DMS79 (cell line): ENCODE measurements at regions not wholly inside any gene's neighbourhood (a gene's known extent, or its start where the extent isn't known, plus 50 kb on each side); places are given as distances from the start of the nearest gene placed in this dataset.

Experiments
- DNase-seq: peaks from one replicate; lab custom pipeline; 2025; lab: John Stamatoyannopoulos, UW

DNA sequence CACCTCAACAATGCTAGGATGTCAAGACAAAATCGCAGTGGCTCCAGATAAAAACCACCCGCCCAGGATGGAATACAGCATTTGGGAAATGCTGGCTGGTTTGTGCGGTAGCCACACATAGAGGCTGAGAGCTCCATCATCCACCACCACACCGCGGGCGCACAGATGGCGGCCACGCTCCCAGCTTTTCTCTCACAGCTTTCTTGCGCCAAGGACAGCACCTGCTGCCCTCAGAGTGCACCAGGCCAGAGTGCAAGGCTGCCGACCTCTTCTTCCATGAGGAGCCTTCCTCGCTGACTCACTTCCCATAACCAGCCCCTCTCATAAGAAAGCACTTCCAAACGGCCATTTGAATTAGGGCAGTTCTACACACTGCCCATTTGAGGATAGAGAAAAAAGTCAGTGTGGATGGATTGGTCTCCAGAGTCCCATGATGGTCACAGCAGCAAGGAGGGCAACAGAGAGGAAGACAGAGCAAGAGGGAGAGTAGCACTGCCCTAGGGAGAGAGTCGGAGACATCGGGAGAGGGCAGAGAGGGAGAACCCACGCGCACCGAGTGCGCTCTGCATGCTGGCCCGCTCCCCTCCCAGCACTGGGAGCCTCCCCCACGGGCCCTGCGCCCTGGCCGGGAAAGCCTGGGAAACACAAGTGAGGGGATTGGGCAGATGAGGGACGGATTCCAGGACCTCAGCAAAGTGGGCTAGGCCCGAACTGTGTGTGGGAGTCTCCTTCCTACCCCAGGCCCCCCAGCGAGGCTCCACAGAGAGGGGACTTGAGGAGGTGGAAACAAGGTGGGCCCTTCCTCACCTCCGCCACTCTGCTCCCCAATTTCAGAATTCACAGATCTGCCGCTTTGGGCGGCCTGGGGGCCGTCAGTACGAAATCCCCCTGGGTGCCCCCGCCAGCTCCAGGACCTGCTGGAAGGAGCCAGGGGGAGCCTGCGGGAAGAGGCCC, 156.9 kb downstream of the USP12 start:
- DNase-seq = no peak

DNA sequence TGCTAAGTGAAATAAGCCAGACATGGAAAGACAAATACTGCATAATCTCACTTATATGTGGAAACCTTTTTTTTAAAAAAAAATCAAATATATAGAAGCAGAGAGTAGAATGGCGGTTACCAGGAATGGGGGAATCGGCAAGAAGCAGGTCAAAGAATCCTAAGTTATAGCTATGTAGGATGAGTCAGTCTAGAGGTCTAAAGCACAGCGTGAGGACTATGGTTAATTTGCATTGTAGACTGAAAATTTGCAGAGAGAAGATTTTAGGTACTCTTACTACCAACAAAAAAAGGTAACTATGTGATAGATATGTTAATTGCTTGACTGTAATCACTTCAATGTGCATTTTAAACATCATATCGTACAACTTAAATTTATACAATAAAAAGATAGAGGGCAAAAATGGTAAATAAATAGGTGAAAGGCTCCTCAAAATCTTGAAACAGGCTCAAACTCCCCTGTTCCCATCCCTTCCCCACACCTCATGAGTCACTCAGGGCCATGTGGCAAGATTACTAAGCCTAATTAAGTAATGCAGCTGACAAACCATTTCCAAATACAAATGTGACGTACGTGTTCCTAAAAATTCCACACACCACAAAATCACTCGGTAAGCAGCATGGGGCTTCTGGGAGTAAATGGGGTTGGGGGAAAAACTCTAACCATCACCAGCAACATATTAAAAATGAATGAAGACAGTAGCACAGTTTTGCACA, 159.0 kb downstream of the USP12 start:
- no peak for DNase-seq

DNA sequence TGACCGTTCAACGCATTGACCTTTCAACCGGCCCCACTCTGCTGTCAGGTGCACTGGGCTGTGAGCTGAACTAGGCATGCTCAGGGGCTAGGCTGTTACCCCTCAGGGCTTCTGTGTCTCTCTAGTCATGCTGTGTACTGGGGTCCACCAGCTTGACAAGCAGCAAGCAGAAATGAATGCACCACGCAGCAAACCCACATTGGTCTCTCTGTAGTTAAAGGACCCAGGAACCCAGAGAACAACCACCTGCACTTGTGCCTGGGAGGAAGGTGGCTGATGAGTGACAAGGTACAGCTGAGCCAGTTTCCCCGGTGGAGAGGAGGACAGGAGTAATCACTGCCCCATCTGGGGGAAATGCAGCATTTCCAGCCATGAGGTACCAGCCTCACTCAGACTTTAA, 159.9 kb downstream of the USP12 start:
- no peak for DNase-seq

DNA sequence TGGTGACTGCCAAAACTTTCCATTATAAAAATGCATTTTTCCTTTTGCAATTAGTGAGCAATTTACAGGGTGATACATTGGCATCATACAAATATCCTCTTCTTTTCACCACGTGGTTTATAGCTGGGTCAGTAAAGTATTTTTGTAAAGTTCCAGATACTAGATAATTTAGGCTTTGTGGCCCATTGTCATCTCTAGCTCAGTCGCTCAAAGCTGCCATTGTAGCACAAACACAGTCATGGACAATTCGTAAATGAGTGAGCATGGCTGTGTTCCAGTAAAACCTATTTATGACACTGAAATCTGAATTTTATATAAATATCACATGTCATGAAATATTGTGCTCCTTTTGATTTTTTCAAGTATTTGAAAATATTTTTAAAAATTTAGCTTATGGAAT, 162.9 kb downstream of the USP12 start:
- no peak for DNase-seq

DNA sequence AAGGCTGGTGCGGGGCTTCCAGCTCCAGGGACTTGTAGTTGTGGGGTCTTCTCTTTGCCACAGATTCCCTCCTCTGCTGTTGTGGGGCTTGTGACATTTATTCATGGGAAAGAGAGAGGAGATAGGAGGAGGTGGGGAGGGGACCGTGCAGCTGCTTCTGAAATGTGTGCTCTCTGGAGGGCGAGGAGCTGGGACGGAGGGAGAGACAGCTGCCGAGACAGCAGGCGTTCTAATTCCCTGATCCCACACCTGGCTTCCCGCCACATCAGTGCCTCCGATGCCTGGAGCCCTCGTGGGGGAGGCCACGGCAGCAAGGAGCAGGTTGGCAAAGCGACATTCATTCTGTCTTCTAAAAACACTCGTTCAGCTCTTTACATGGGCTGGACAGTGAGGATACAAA, 164.4 kb downstream of the USP12 start:
- no peak for DNase-seq

DNA sequence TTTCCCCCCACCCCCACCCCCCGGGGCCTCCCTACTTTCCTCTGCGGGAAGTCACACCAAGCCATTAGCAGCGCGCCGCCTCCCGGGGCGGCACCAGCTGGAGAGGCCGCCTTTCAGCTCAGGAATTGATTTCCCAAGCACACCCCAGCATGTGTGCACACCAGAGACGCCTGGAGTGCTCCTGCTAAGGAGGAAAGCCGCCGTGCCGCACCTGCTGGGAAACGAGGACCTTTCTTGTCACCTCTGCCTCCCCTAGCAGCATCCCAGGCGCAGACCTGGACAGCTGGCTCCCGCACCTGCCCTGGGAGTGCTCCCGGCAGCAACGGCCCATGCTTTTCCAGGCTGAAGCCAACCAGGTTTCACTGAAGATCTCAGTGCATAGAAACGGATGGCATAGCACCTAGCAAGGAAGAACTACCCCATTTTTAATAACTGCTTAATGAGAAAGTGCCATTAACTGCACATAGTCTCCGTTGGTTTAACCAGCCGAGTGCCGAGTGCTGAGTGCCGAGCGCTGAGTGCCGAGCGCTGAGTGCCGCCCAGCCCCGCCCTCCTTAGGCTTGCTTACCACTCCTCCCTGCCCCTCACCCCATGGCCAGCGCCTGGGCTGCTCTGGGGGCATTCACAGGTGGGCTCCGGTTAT, 165.0 kb downstream of the USP12 start:
- peak; percentile 50 for DNase-seq

DNA sequence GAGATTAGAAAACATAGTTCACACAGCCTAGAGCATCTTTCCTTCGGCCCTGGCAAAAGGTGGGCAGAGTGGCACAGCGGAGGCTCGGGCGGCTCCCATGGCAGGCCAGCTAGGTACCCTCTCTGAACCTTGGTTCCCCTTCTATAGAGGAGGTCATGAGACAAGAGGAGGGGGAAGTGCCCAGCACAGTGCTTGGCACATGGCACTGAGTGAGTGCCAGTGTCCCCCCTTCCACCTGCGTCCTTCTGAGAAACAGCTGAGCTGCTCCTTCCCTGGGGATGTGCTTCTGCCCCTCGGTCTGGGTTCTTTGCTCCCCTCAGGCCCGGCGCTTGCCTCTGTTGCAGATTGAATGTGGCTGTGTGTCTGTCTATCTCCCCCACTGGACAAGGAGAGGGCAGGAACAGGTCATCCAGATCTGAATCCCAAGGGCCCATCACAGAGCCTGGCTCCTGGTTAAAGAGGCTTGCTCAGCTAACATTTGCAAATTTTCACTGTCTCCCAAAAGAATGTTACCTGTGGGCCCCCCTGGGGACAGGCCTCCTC, 165.6 kb downstream of the USP12 start:
- DNase-seq = no peak

DNA sequence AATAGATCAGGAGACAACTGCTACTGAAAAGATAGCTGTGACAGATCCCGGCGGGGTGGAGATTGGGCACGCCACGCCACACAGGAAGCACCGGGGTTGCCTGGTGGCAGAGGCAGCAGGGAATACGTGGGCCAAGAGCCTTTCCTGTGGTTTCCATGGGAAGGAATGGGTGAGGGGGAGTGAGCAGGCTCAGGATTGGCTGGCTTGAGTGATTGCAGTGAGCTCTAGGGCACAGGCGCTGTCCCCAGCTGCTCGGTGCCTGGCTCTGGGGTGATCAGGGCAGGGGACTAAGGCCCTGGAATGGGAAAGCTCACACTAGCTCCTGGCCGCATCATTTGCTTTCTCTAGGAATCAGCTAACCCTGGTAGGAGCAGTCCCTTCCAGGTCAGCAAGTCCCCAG, 166.1 kb downstream of the USP12 start:
- no peak for DNase-seq

DNA sequence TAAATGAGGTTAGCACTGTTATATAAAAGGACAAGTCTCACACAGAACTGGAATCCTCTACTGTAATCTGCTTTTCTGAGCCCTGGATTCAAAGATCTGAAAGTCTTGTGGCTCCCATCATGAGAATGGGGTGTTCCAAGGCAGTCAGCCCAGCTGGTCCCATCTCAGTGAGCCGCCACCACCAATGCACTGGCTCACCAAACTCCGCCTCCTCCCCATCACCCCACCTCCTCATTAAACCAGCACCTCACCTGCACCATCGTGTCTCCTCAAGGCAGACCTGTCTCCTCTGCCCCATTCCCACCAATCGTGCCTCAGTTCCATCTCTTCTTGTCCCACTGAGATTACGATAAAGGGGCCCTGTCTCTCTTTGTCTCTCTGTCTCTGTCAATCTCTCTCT, 166.7 kb downstream of the USP12 start:
- DNase-seq = no peak

DNA sequence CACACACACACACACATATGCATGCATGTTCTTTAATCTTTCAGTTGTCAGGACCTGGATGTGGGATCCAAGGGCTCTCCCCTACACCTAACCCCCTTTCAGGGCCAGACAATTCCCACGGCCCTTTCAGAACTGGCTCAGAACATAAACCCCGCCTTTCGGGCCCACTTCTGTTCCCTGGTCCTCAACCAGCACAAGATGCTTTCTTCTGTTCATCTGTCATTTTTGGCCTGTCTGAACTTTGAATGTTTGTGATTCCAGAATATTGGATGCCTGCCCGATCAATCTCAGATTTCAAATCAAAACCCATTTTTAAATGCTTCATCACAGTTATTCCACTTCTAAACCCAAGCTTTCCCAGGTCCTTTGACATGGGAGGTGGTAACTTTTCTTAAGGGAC, 167.3 kb downstream of the USP12 start:
- DNase-seq = no peak

DNA sequence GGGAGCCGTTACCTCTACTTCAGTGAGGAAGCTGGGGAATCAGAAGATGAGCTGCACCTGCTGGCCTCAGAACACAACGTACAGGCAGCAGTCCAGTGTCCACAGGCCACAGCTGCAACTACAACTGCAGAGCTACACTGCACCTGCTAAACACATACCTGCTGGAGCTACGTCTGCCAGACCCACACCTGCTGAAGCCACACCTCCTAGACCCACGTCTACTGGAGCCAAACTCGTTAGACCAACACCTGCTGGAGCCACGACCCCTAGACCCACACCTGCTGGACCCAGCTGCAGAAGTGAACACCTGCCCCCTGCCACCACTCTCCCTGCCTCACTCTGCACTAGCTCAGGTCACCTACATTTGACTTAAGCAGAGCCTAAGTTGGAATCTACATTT, 169.9 kb downstream of the USP12 start:
- DNase-seq = no peak

DNA sequence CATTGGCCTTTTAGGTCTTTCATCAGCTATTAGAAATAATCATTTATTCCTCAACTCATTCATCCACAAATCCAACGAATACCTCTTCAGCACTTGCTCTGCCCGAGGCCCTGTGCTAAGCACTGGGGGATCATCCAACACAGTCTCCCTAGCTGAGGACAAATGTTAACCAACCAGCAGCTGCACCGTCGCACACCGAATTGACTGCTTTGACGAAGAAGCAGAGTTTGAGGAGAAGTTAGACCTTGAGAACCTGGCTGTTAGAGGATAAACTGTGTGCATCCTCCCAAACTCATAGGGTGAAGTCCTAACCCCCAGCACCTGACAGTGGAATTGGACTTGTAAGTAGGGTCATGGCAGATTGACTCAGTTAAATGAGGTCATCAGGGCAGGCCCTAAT, 170.9 kb downstream of the USP12 start:
- DNase-seq = no peak

DNA sequence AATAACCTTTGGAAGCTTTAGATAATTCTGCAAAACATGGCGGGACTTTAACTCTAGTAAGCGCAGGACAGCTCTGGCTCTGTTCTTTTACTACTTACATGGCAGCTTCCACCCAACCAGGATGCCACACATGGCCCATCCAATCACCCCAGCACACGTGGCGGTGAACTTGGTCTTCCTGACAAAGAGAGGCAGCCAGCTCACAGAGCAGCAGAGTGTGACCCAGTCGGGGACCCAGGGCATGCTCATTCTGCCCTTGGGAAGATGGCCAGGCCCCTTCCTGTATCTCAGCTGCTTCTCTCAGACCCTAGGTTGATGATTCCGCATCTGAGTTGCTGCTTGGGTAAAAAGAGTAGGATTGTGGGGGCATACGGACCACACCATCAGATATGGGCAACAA, 172.1 kb downstream of the USP12 start:
- DNase-seq = no peak

DNA sequence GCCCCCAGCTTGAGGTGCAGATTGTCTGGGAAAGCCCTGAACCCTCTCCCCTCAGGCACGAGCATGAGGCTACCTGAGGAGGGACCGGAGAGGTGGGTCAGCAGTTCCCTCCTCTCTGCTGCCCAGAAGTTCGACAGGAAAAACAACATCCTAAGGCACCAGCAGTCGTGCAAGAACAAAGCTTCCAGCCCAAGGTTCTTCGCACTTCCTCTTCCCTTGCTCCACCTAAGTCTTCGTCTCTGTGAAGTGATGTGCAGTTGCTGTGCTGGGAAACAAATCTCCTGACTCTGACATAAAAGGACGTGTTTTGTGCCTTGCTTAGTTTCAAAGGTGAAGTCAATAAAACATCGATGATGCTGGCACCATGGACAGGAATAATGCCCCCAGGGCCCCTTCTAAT, 173.3 kb downstream of the USP12 start:
- no peak for DNase-seq

DNA sequence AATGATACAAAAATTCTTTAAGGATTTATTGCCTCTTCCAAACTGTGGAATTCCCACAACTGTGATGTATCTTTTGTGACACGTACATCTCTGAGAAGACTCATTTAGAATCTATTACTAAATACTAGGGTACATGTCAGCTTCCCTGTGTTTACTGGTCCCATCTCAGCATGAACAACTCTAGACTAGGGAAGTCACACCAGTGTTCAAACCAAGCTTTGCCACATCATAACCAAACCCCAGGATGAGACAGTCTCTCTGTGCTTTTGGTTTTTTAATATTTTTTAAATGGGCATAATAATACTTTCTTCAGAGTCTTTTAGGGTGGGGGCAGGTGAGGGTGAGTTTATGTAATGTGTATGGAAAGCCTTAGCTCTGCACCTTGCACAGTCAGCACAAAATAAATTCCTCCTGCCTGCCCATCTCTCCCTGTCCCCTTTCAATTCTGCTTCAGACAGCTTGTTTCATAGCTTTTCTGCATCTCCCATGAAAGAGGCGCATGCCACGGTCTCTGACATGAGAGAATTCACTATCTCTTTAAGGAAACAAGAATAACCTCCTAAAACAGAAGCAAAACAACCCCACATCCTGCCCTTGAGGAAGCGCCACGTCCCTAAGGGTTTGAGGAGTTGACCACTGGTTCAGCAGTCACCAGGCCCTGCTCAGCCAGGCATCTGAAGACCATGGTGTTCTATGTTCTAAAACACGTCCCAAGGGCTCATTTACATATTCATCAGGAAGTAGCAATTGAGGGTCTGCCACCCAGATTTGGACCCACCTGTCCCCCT, 174.5 kb downstream of the USP12 start:
- DNase-seq = no peak

DNA sequence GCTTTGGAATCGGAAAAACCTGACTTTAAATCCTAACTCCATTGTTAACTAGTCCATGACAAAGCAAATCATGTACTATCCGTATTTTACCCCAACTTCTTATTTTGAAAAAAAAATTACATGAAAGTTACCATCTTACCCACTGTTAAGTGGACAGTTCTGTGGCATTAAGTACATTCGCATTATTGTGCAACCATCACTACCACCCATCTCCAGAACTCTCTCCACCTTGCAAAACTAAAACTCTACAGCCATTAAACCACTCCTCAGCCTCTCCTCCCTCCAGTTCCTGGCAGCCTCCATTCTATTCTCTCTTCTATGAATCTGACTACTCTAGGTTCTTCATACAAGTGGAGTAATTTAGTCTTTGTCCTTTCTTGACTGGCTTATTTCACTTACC, 176.5 kb downstream of the USP12 start:
- DNase-seq = no peak

DNA sequence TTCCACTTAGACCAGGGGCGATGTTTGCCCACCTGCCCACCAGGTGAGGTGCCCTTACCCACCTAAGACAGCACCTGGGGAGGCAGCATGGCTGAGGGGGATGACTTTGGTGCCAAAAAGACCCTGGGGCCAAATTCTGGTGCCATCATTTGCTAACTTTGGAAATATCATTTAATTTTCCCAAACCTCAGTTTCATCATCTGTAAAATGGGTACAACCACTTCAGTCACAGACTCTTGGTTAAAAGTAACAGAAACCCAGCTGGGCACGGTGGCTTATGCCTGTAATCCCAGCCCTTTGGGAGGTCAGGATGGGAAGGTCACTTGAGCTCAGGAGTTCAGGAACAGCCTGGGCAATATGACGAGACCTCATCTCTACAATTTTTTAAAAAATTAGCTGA, 177.8 kb downstream of the USP12 start:
- DNase-seq = no peak

DNA sequence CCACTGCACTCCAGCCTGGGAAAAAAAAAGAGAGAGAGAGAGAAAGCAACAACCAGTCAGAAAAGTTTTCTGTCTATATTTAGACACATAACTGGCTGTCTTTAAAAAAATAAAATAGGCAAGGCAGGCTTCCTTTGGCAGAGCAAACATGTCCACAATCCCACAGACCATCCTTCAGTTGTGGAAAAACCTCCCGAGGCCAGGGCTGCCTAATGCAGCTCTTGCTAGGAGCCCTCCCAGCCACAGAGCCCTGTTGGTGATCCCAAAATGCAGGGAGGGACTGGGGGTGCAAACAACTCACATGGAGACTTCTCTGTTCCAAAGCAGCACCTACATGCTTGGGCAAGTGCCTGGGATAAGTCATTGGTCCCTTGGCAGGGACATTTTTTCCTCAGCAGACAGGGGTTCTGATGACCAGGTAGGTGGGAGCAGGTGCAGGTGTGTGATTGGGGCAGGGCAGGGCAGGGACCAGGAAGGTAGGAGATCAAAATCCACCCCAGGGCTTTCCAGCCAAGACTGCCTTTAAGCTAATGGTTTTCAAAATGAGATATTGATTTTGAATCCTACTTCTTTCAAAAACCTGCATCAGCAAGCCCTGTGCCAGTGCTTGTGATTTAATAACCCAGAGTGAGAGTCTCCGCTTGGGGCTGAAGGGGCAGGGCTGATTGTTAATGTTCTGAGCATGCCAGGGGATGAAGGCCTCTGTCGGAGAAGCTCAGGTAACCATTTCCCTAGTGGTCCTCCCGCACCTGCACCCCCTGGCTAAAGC, 178.5 kb downstream of the USP12 start:
- DNase-seq = no peak

DNA sequence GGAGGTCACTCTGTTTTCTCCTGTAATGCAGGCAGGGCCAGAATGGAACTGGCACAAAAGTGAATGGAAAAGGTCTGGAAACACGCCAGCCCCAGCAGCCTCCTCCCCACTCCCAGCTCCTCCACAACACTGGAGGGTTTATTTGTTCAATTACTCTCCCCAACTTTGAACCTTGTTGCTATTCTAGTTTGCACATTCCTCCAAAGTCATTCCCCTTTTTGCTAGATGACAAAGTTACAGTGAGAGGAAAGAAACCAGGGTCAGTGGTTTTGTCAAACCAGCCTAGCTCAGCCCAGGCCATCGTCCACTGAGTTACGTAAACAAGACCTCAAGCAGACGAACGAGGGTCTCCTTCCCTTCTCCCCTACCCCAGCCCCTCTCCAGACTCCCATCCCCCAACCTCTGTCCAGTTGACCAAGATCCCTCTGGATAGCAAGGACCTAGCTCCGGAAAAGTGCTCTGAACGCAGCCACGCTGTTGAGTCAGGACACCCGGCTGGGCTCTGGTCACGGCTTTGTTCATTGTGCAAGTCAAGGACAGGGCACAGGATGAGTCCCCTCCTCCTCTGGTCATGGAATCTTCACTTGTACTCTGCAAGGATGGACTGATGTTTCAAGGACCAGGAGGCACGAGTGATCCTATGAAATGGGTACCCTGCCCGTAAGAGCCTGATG, 180.0 kb downstream of the USP12 start:
- no peak for DNase-seq

DNA sequence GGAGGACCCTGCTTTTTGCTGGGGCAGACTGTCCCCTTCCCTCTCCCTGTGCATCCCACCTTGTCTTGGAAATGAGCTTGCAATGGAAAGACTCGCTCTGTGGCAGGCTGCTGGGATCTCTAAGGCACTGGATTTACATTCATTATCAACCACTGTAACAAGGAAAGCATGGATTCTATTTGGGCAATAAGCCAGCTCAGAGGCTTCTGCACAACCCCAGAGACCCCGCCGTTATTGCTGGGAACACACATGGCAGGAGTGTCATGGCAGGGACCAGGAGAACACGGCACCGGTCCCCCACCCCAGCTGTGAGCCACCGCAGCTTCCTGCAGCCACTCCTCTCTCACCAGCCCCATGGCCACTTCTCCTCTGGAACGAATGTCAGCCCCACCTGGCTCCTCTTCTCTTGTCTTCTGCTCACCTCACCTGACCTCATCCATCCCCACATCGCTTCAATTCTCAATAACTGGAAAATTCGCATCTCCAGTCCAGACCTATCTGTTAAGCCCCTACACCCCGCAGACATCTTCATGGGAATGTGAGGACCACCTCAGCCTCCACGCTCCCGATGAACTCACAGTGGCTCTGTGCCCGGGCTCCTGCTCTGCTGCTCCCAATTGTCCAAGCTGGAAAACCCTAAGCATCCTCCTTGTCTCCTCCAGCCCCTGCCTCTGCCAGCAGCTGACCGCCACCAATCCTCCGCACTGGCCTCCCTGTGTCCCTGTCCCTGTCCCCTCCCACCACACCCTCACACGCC, 181.5 kb downstream of the USP12 start:
- DNase-seq = no peak
